HG03378 (cell line): ENCODE measurements at regions not wholly inside any gene's neighbourhood (a gene's known extent, or its start where the extent isn't known, plus 50 kb on each side); places are given as distances from the start of the nearest gene placed in this dataset.

Source experiments
- ATAC-seq: cut with Tn5 transposase; IDR thresholded peaks from one replicate; pipeline ENCODE4 v1.9.1; 2021; ENCODE audit warnings: mild to moderate bottlenecking, moderate library complexity; ENCODE audit not compliant: unreplicated experiment

GRCh38 chr12:3999904-4000303, 126.7 kb upstream of the PARP11 start:
- no peak for ATAC-seq

DNA sequence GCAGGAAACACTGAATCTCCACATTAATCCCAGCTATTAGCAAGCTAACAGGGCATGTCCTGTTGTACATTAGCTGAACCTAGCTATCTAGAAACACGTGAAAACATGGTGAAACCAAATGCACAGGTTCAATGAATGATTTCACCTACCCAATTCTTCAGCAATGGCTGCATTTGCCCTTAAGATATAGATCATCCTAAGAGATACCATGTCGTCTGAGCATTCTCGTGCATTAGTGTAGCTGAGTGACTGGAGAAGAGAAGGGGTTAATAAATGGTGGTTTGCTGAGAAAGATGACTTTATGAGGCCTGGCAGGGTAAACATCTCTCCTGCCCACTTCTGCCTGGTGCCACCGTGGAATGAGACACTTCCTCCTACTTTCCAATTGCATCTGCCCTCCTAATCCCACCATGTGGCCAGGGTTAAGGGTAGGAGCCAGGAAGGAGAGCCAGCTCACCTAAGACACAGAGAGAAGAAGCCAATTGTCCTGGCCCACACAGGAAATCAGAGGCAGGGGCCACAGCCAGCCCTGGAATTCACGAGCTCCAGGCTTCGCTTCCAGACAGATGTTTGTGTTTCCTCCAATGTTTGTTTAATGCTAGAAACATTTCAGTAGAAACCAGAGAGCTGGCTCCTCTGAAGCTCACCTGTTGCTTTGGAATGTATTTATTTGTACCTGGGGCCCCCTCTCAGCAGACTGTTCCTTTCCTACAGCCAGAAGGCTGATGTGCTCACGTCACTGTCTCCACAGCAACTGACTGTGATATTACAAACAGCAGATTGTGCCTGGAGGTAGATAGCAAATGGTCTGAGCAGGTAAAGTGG, 126.0 kb upstream of the PARP11 start:
- ATAC-seq, result no peak

DNA sequence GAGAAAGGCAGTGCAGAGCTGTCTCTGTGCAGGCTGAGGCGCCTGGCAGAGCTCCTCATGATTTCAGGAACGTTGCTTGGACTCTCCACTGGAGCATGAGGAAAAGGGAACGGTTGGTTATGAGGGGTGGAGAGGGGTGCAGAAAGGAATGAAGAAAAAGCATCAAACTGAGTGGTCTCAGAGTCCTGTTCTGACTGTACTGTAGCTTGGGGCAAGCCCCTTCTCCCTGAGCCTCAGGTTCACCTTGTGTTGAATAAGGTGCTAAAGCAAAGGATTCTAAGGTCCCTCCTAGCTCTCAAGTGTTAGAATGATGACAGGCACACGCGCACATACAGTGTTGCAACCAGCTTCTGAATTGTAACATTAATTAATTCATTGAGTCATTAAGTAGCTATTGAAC, 125.2 kb upstream of the PARP11 start:
- no peak for ATAC-seq

DNA sequence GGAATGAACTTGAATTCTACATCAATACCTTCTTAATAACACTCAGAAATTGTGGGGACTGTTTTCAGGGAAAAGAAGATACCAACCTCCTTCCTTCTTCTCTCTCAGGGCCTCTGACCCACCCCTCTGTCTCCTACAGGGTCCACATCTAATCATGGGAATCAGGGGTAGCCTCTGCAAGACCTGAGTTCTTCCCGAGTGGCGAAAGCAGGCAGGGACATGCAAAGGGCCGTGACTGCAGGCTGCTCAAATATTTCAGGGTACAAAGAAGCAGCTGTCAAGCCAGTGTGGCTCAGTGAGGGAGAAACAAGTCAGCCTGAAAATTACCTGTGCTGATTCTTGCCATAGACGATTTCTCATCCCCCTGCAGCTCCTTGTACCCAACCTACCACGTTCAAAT, 123.1 kb upstream of the PARP11 start:
- no peak for ATAC-seq

GRCh38 chr12:3995306-3995705, 122.1 kb upstream of the PARP11 start:
- no peak for ATAC-seq

- no peak for ATAC-seq
These were observed 121.3 kb upstream of the PARP11 start for GRCh38 chr12:3994500-3994899.

GRCh38 chr12:3992945-3993344, 119.7 kb upstream of the PARP11 start:
- ATAC-seq, result no peak

DNA sequence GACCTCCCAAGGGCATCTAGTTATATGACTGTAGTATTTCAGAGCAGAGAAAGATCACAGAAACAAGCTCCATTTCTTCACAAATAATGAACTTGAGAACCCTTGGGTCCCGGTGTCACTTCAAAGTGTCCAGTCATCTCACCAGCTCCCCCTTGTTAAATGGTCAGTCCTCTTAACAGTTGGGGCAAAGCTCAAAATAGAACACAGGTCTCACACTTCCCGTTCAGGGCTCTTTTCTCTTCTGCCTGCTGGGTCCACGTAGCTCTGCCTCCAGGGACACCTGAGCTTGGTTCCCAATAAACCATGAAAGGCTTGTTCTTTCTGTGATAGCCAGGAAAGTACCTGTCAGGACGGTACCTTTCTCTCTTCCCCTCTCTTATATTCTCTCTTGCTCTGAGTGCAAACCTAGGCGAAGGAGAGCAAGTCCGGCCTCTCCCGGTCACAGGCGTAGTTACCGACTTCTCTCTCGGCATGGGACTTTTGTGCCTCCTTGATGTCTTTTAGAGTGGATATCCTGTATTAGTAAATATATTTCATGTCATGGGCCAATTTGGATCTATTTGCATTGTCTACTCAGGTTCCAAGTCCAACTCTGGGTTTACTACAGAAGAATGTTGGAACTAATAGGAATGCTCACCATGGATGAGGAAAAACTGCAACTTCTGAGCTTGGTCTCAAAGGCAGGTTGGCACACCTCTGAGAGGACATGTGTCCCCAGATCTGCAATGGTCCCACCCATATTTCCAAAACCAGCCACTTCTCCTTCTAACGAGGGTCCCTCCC, 118.8 kb upstream of the PARP11 start:
- no peak for ATAC-seq

DNA sequence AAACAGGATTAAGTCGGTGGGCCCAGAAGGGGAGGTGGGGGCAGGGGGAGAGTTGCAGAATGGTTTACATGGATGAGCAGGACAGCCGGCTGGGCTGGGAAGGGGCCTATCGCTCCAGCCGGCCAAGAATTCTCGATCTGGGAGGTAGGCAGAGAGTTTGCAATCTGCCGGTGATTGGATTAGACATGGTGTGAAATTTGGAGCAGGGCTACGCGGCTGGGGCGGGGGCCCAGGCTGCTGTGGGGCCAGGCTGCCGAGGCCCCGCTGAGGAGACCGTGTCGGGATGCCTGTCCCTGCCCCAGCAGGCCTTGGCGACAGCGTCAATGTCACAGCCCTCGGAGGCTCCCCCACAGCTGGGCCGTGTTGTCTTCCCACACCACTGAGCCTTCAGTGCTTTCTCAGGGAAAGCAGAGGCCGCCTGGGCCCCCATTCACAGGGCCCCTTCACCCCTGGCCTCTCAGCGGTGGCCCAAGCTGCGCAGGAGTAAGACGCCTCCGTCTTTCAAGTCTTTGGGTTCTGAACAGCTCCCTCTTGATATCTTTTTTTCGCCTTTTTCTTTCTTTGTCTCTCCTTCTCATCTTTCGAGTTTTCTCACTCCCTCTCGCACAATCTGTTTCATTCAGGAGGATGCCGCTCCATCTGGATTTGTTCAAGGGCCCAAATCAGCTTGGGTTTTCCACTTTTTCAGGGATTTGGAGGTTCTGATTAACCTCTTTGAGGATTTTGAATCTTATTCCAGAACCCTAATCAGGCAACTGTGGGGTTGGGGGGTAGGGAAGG, 117.5 kb upstream of the PARP11 start:
- no peak for ATAC-seq

GRCh38 chr12:3989218-3989550, 116.0 kb upstream of the PARP11 start:
- ATAC-seq, result no peak

DNA sequence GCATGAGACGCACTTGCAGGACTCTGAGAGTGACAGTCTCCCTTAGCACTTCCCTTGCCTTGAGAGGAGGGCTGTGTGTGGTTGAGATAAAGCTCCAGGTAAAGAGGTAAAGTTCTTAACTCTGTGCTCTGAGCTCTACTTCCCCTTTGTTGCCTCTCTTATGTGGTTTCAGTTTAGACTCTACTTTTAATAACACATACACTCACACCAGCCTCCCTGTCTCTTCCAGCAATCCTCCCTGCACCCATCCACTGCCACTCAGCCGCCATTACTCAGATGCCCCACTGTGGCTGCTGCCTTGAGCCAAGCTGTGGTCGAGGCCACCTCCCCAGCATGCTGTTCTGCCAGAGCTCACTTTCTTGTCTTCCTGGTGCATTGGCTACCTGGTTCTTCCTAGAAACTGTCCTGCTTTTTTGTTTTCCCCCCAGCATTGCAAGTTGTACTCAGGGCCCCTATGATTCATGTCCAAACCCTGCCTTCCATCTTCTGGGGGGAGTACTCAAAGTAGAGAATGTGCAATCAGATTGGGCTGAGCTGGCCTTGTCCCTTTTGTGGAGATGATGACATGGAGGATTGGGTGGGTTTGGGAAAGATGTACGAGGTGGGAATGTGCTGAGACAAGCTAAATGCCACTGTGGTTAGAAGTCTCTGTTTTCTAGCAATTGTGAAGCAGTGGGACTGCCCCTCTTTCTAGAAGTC, 115.5 kb upstream of the PARP11 start:
- ATAC-seq, result no peak

GRCh38 chr12:3987571-3987970, 114.4 kb upstream of the PARP11 start:
- no peak for ATAC-seq

GRCh38 chr12:3980504-3981272, 107.5 kb upstream of the PARP11 start:
- no peak for ATAC-seq

GRCh38 chr12:3977621-3978020, 104.4 kb upstream of the PARP11 start:
- no peak for ATAC-seq

DNA sequence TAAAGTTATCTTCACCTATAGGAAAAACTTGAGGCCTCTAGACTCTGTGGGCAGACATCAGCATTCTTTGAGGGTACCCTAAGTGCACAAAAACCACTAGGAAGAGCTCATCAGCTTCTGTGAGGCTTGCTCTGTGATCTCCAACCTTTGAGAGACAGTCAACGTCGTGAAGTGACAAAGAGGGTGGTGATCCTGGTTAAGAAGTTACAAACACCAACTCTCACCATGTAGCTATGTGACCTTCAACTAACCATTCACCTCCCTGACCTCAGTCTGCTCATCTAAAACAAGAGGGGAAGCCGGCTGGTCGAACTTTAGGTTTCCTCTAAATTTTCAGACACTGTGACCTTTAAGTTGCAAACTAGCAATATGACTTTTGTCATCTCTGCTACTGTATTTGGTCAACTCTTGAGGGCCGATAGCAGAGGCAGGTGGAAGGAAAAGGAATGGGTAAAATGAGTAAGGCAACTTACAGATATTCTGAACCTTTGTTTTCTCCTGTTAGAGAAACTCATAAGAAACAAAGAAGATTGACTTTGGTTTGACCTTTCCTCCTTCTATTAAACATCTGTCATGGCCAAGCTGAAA, 103.2 kb upstream of the PARP11 start:
- no peak for ATAC-seq

DNA sequence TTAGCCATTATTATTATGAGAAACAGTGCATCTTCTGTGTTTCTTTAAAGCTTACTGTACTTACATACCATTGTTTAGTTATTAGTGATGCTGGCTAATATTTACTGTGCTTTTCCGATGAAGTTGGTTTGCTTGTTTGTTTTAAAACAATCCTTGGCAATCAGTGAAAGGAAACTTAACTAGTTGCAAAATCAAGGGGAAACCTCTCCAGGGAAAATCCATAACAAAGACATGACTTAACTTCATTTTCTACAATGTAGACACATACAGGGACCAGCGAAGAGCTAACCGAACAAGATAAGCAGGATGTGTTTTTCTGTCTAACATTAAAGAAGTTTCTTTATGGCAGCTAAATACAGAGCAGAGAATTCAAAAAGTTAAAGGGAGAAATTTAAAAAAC, 102.5 kb upstream of the PARP11 start:
- no peak for ATAC-seq

DNA sequence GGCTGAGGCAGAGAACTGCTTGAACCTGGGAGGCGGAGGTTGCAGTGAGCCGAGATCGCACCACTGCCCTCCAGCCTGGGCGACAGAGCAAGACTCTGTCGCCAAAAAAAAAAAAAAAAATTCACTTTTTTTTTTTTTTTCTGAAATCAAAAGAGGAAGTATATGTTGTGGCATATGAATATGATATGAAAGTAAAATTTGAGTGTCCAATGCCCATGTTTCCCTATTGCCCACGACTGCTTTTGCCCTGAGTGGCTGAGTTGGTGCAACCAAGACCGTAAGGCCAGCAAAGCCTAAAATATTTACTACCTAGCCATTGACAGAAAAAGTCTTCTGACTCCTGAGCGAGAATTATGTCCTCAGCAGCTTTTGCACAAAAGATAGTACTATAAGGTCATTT, 101.7 kb upstream of the PARP11 start:
- ATAC-seq, result no peak

DNA sequence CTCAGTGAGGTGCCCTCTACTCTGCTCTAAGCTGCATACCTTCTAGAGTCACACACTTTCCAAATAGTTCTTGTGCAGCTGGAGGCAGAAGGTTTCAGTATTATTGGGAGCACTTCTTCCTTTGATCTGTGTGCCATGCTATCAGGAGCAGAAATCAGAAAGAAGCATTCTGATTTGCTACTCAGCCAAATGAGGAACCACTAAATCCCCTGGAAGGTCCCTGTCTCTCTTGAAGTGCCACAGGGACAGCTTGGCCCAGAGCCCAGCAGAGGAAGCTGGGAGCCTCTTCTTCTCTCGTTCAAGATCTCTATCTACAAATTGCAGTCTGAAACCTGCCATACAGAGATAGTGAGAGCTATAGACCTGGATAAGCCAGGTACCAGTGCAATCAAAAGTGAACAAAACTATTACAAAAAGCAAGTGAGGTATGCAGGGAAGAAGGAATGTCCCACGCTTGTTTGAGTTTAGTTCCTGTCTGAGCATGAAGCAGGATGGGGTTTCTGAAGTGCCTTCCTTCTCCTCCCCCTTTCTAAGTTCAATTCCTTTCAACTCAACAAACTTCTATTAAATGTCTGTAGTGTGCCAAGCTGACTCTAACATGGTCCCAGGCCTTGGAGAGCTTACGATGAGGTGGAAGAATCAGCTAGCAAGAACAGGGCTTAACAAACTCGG, 100.9 kb upstream of the PARP11 start:
- ATAC-seq, result no peak

DNA sequence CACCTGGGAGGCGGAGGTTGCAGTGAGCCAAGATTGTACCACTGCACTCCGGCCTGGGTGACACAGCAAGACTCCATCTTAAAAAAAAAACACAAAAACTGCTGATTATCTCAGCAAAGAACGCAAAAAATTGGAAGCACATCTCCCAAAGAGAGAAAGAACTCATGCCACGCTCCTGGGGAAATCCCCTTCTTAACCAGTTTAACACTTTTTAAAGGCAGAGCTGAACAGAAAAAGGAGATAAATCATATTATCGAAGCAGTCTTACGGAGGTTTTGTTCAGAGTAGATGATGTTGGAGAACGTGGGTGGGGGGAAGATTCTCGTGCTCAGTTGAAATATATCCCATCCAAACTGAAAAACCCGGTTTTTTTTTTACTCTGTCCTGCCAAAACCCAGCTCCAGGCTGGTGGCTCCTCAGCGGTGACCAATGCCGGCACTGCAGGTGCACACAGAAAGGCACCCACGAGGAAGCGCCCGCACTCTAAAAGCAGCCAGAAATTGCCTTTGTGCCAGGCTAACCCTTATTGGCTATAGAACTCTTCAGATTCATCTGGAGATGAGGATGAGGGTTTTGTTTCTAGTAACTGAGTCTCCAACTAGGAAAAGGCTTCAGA, 100.2 kb upstream of the PARP11 start:
- no peak for ATAC-seq
